Kidney tubule cell (primary cell): ENCODE measurements at regions not wholly inside any gene's neighbourhood (a gene's known extent, or its start where the extent isn't known, plus 50 kb on each side); places are given as distances from the start of the nearest gene placed in this dataset.

Experiments used
- DNase-seq: peaks from one replicate; pipeline ENCODE4 v3.0.0-alpha.2; 2018; ENCODE audit warnings: low spot score

DNA sequence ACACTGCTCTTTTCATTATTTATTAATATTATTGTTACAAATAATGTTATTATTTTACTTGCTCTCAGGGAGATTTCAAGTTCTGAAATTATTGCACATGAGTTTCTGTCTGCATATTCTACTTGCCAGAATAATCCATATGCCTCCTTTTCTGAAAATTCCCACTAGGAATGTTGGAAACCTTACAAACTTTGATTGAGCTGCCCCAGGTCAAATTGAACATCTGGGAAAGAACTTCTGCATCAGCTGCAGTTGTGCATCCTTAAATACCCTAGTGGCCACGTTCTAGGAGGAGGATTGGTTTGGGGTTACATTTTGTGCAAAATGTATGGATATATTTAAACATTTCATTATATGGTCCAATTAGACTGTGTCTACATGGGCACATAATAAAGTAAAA, 1302.7 kb upstream of the PIK3C3 start:
- DNase-seq = no peak

GRCh38 chr18:40651163-40651562, 1303.9 kb upstream of the PIK3C3 start:
- no peak for DNase-seq

DNA sequence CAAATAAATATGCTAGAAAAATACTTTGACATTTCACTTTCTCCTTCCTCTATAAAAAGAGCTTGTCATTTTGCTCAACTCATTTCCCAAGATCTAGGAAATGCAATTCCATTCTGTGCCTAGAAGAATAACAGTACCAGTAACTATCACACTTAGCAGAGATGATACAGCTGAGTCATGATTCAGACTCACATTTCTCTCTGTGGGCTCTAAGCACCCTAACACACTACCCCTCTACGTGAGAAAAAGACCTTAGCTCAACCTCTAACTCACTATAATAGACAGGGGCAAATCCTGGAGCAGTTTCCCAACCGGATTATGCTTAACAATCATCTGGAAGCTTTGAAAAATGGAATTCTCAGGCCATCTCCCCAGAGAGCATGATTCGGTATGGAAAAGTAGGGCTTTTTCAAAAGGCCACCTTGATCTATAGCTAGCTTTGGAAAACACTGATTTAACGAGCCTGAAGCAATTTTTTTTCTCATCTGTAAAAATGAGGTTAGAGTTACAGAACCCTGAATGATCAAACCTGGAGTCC, 1312.3 kb upstream of the PIK3C3 start:
- no peak for DNase-seq

GRCh38 chr18:40631319-40631718, 1323.7 kb upstream of the PIK3C3 start:
- no peak for DNase-seq

DNA sequence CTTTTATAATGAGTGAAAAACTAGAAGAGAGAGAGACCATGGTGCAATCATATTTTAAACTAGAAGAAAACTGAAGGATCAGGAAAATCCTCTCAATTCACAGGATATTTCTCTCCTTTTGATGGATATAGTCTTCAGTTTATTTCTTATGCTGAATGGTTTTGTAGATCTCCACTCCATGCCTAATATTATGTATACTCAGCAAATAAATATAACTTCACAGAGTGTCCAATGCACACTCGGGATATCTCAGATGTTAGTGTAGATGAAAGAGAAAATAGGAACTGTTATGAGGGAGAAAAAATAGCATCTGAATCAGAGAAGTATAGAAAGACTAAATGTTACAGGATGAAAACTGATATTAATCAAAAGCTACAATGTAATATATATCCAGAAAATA, 1324.5 kb upstream of the PIK3C3 start:
- no peak for DNase-seq

DNA sequence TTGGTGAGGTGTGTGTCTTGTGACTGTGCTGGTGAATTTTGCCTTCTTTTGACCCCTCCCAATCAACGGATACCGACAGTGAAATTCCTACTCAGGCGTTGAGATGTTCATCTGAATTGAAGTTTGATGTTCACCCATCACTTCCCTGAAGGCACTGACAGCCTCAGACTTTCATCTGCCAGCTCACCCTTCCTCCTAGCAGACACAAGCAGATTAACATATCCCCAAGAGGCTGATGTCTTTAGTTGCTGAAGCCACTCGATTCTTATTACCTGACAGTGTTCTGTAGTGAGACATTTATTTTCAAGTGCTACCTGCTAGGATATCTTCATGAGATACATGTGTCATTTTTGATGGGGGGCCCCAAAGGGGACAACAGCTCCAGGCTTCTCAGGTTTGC, 1330.1 kb upstream of the PIK3C3 start:
- DNase-seq = no peak

- DNase-seq = no peak
These were observed 1341.3 kb upstream of the PIK3C3 start for GRCh38 chr18:40613721-40614120.

DNA sequence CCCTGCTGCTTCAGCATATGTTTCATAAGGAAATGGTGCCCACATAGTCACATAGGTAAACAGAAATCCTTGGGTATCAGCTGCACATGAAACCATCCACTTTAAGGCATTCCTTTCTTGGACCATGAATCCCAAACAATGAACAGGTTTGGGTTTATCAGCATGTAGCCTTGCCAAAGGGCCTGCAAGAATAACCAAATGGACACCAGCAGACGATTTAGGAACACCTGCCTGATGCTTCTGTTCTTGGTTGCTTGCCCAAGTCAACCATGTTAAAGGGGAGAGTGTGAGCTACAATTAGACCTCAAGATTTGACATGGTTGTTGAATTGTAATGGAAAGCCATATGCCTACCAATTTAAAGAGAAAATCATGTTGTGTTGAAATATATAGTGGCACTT, 1342.7 kb upstream of the PIK3C3 start:
- DNase-seq = no peak

GRCh38 chr18:40608226-40608625, 1346.8 kb upstream of the PIK3C3 start:
- DNase-seq = no peak

DNA sequence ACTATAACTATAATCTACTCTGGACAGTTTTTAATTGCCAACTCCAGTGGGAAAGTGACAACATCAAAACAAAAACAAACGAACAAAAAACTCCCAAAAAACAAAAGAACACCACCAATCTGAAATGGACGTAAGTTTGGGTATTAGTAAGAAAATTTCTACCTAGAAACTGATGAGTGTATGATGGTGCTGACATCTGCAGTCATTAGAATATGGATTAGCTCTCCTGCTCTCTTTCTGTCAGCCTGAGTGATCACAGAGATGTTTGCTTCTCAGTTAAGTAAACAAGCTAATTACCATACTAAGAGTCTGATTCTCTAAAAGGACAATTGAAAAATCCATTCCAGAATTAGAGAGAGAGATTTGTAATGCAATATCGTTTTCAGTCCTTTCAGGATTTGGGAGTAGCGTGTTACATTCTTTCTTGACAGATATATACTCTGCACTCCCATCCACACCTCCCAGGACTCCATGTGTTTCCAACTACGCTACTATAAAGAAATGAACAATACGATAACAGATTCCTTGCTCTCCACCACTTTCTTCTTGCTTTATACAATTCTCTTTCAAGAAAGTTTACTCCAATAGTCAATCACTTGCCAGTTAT, 1347.4 kb upstream of the PIK3C3 start:
- no peak for DNase-seq

- DNase-seq = no peak
These were observed 1348.0 kb upstream of the PIK3C3 start for GRCh38 chr18:40606996-40607395.

- DNase-seq = no peak
These were observed 1371.4 kb upstream of the PIK3C3 start for GRCh38 chr18:40583671-40584070.

- DNase-seq = no peak
These were observed 1372.9 kb upstream of the PIK3C3 start for GRCh38 chr18:40582105-40582504.

DNA sequence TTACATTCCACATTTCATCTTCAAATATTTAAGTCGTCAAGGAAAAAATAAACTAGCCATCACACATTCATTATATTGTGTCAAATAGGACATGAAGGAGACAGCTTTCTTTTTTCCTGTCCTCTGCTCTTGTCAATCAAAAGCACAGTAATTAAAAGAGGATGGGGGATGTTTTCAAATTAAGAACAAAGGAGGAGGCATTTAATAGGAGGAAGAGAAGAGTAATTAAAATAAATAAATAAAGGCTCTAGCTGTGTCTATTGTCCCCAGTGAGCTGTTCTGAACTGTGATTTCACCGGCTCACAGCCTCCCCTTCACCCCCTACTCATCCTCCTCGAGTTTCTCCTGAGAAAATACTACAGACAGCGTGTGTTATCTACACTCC, 1377.1 kb upstream of the PIK3C3 start:
- no peak for DNase-seq

DNA sequence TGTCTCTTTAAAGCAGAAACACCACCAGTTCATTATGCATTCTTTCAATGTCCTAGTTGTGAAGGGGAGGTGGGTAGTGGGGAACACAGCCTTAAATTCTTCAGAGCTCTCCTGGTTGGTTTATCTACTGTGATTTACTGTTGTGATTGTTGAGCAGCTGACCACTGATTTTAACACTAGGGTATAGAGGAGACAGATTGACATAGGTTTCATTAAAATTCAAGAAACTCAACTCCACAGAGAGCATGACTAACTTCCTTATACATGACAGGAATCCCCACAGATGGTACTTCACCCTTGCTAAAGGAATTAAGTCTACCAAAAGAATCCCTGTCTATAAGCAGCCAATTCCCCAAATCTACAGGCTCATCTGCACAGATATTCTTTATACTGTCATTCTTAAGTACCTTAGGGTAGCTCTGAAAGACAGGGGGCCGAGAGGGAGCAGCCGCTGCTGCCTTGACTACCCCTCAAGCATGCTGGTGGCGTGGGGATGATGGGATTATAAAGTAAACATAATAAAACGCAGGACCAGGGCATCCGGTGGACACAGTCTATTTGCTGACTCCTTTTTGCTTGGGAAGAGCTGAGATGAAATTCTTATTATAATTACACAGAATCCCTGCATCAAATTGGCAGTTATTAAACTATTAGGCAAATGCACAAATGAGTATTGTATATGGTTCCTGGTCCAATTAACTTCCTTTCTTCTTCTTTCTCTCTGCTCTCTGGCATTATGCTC, 1377.6 kb upstream of the PIK3C3 start:
- no peak for DNase-seq

GRCh38 chr18:40576507-40577115, 1378.4 kb upstream of the PIK3C3 start:
- no peak for DNase-seq

DNA sequence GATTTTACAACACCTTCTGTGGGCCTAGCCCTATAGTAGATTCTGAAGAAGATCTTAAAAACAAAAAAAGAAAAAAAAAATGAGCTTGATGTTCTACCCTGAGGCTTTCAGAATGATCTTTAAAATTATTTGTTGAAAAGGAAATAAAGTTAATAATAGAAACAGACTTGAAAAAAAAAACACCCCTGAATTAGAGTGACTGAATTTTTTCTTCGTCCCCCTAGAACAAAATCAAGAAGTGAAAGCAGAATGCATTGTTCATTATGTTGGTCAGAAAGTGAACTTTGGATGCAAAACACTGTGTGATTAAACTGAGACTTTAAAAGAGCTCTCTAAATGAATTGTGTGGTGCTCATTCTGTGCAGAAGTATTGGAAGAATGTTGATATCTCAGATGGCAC, 1384.4 kb upstream of the PIK3C3 start:
- no peak for DNase-seq

GRCh38 chr18:40569605-40570004, 1385.4 kb upstream of the PIK3C3 start:
- no peak for DNase-seq

DNA sequence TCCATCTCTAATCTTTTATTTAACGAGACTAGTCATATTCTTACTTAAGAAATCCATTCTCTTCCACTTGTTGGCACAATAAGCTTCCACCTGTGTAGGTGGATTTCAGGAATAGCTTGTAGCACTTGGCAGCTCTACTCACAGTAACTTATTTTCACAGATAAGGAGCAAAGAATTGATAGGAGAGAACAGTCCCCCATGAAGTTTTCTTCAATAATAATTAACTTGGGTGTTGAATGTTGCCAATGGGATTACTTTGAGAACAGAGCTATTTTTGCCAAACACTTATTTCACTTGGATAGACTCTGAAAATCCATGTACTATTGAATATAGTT, 1388.6 kb upstream of the PIK3C3 start:
- DNase-seq = no peak

DNA sequence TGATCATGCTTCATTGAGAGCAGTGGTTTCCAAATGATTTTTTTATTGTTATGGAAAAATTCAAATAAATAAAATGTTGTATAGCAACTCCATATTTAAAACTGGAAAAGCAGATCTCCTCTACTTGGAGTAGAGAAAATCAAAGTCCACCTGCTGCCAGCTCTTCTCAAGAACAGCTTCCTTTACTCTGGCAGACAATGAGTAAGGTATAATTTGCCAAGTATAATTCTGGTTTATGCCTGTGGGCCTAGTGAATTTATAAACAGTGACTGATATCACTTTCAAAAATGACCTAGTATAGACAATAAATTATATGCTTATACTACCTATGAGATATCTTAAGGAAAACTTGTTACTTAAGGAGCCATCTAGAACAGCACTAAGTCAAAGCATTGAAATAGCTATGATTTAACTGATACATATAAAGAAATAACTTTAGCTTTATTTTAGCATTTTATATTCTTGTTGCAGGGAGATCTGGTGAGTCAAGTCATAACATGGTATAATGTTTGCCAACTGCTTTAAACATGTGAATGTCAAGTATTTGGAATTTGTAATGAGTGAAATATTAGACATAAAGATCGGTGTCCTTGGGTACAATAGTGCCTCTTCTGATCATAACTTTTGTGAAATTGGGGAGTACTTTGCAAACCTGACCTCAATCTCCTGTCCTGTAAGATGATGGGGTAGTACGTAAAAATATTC, 1389.1 kb upstream of the PIK3C3 start:
- DNase-seq = no peak

DNA sequence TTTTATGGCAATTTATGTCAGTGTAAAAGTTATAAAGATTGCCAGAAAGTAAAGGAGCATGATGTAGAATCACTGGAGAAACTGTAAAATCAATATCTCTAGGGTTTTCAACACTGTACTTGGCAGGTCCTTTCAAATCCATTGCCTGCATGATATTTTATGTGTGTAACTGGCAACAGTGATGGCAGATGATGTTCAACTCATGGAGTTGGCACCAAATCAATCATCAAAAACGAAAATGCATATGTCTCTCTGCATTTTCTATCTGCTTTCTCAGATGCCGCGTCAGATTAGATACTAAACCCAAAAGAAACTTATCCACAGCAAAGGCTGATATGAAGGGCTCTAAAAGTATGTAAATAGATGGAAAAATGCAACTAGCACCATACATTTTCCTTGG, 1395.5 kb upstream of the PIK3C3 start:
- no peak for DNase-seq

- no peak for DNase-seq
These were observed 1396.2 kb upstream of the PIK3C3 start for GRCh38 chr18:40558706-40559392.
